ENCODE measurements at regions not wholly inside any gene's neighbourhood (a gene's known extent, or its start where the extent isn't known, plus 50 kb on each side); places are given as distances from the start of the nearest gene placed in this dataset.
"Not testable (repeated sequence)": the region's sequence is repeated elsewhere in the genome, so short reads cannot be mapped to it uniquely, and the experiment has no call there.

GRCh38 chr14:39665075-39665475 is 232.8 kb upstream of the FBXO33 start:
- no peak for DNase-seq (ENCODE audit: low spot score)

GRCh38 chr14:39664646-39665045 is 232.4 kb upstream of the FBXO33 start:
- no peak for DNase-seq (ENCODE audit: low spot score)

- DNase-seq (ENCODE audit: low spot score) = no peak
Observed at GRCh38 chr14:39641224-39641623, 209.0 kb upstream of the FBXO33 start.

- DNase-seq (ENCODE audit: low spot score) = not testable (repeated sequence)
Observed at GRCh38 chr14:39639009-39639408, 206.8 kb upstream of the FBXO33 start.

- no peak for DNase-seq (ENCODE audit: low spot score)
Observed at GRCh38 chr14:39628087-39628486, 195.9 kb upstream of the FBXO33 start.

GRCh38 chr14:39626589-39627576 is 194.7 kb upstream of the FBXO33 start:
- DNase-seq (ENCODE audit: low spot score) = no peak

- no peak for DNase-seq (ENCODE audit: low spot score)
Observed at GRCh38 chr14:39621678-39622077, 189.4 kb upstream of the FBXO33 start.

GRCh38 chr14:39621223-39621622 is 189.0 kb upstream of the FBXO33 start:
- no peak for DNase-seq (ENCODE audit: low spot score)

- DNase-seq (ENCODE audit: low spot score) = no peak
Observed at GRCh38 chr14:39617537-39617936, 185.3 kb upstream of the FBXO33 start.

GRCh38 chr14:39615352-39615751 is 183.1 kb upstream of the FBXO33 start:
- peak; percentile 2 for DNase-seq (ENCODE audit: low spot score)

GRCh38 chr14:39614297-39614923 is 182.2 kb upstream of the FBXO33 start:
- DNase-seq (ENCODE audit: low spot score) = no peak

GRCh38 chr14:39609119-39609518 is 176.9 kb upstream of the FBXO33 start:
- no peak for DNase-seq (ENCODE audit: low spot score)

- DNase-seq (ENCODE audit: low spot score) = no peak
Observed at GRCh38 chr14:39607978-39608377, 175.7 kb upstream of the FBXO33 start.

- no peak for DNase-seq (ENCODE audit: low spot score)
Observed at GRCh38 chr14:39603942-39604341, 171.7 kb upstream of the FBXO33 start.

- DNase-seq (ENCODE audit: low spot score) = no peak
Observed at GRCh38 chr14:39593377-39593776, 161.1 kb upstream of the FBXO33 start.

GRCh38 chr14:39592116-39592789 is 160.0 kb upstream of the FBXO33 start:
- DNase-seq (ENCODE audit: low spot score) = no peak

- DNase-seq (ENCODE audit: low spot score) = not testable (repeated sequence)
Observed at GRCh38 chr14:39589882-39590281, 157.6 kb upstream of the FBXO33 start.

- no peak for DNase-seq (ENCODE audit: low spot score)
Observed at GRCh38 chr14:39582028-39582654, 149.9 kb upstream of the FBXO33 start.

GRCh38 chr14:39581474-39581873 is 149.2 kb upstream of the FBXO33 start:
- DNase-seq (ENCODE audit: low spot score) = no peak

GRCh38 chr14:39580696-39581095 is 148.5 kb upstream of the FBXO33 start:
- no peak for DNase-seq (ENCODE audit: low spot score)

- DNase-seq (ENCODE audit: low spot score) = no peak
Observed at GRCh38 chr14:39576736-39577135, 144.5 kb upstream of the FBXO33 start.

GRCh38 chr14:39576258-39576657 is 144.0 kb upstream of the FBXO33 start:
- no peak for DNase-seq (ENCODE audit: low spot score)
